ENCODE measurements at regions not wholly inside any gene's neighbourhood (a gene's known extent, or its start where the extent isn't known, plus 50 kb on each side); places are given as distances from the start of the nearest gene placed in this dataset.

GRCh38 chr21:38203229-38203628 lies 53.6 kb upstream of the KCNJ15 start:
- H3K9me3 ChIP-seq, result no peaks in the 10 kb centered on the region
- H3K36me3 ChIP-seq, result no peaks in the 10 kb centered on the region
- no peak for TF ChIP-seq POLR2A (IDR thresholded peaks at IDR 0.05)
- TF ChIP-seq CTCF (IDR thresholded peaks at IDR 0.05 in 4 of 5, conservative IDR thresholded peaks at IDR 0.05 in 1 of 5), result no peak
- DNase-seq (no peak), ATAC-seq (no peak)
- H3K27me3 ChIP-seq, result no peaks in the 10 kb centered on the region
- intact Hi-C loops (cut with DNase I; ENCODE audit: low total_unique reads), result no loop called here
- no peak overlapping the region for H3K4me3 ChIP-seq
- in situ Hi-C loops (cut with MboI; ENCODE audit: low sequenced_read_pairs in 4 of 4), result no loop called here
- H3K4me1 ChIP-seq, result no peaks in the 10 kb centered on the region
- no peak overlapping the region for H3K27ac ChIP-seq

GRCh38 chr21:38205940-38206339 lies 50.9 kb upstream of the KCNJ15 start:
- no peak for TF ChIP-seq CTCF (IDR thresholded peaks at IDR 0.05 in 4 of 5, conservative IDR thresholded peaks at IDR 0.05 in 1 of 5)
- no peak for TF ChIP-seq POLR2A (IDR thresholded peaks at IDR 0.05)
- no peaks in the 10 kb centered on the region for H3K9me3 ChIP-seq
- DNase-seq (no peak), ATAC-seq (no peak)
- H3K27ac ChIP-seq, result no peak overlapping the region
- no peaks in the 10 kb centered on the region for H3K36me3 ChIP-seq
- no peaks in the 10 kb centered on the region for H3K4me1 ChIP-seq
- H3K4me3 ChIP-seq, result no peak overlapping the region
- intact Hi-C loops (cut with DNase I; ENCODE audit: low total_unique reads) (no loop called here), in situ Hi-C loops (cut with MboI; ENCODE audit: low sequenced_read_pairs in 4 of 4) (no loop called here)
- peaks cover 0 to 7% (median 0%) of the 10 kb centered on the region in 3 donors for H3K27me3 ChIP-seq

- H3K27me3 ChIP-seq, result peaks cover 0 to 7% (median 0%) of the 10 kb centered on the region in 3 donors
- no peaks in the 10 kb centered on the region for H3K9me3 ChIP-seq
- intact Hi-C loops (cut with DNase I; ENCODE audit: low total_unique reads) (no loop called here), in situ Hi-C loops (cut with MboI; ENCODE audit: low sequenced_read_pairs in 4 of 4) (no loop called here)
- H3K27ac ChIP-seq, result no peak overlapping the region
- ATAC-seq, result no peak
- H3K4me3 ChIP-seq, result no peak overlapping the region
- TF ChIP-seq POLR2A (IDR thresholded peaks at IDR 0.05) (no peak), CTCF (IDR thresholded peaks at IDR 0.05 in 4 of 5, conservative IDR thresholded peaks at IDR 0.05 in 1 of 5) (no peak)
- no peaks in the 10 kb centered on the region for H3K36me3 ChIP-seq
- H3K4me1 ChIP-seq, result no peaks in the 10 kb centered on the region
- no peak for DNase-seq
Observed at GRCh38 chr21:38206646-38207045, 50.1 kb upstream of the KCNJ15 start.

All from gastrocnemius medialis (tissue), 4 donors.